GM10248 (cell line): ENCODE measurements at regions not wholly inside any gene's neighbourhood (a gene's known extent, or its start where the extent isn't known, plus 50 kb on each side); places are given as distances from the start of the nearest gene placed in this dataset.
"Not testable (repeated sequence)": the region's sequence is repeated elsewhere in the genome, so short reads cannot be mapped to it uniquely, and the experiment has no call there.

Experiments
- CTCF ChIA-PET: fragments of 300-600 bp; sonication (Branson Sonifier 250); formaldehyde crosslinking; extraction: SDS; loops from one replicate; lab custom pipeline; 2021; ENCODE audit warnings: antibody characterized with exemption; lab: Yijun Ruan, JAX
- POLR2A ChIA-PET: fragments of 350-650 bp; sonication (Branson Sonifier 250); formaldehyde crosslinking; extraction: SDS; loops from one replicate; lab custom pipeline; 2020; ENCODE audit warnings: antibody characterized with exemption; lab: Yijun Ruan, JAX
- DNase-seq: peaks from one replicate; pipeline ENCODE4 v3.0.0; 2012; ENCODE audit errors: extremely low spot score
- CTCF ChIP-seq: IDR thresholded peaks from 2 replicates; pipeline ENCODE4 v1.5.1; 2012; ENCODE audit warnings: mild to moderate bottlenecking, low read depth; ENCODE audit errors: extremely low read depth, missing control alignments, control extremely low read depth

GRCh38 chr3:96619475-96619874 lies 194.9 kb upstream of the EPHA6 start:
- ChIA-PET POLR2A (no interaction called here), CTCF (no interaction called here)
- DNase-seq = no peak
- TF ChIP-seq CTCF = no peak

DNA sequence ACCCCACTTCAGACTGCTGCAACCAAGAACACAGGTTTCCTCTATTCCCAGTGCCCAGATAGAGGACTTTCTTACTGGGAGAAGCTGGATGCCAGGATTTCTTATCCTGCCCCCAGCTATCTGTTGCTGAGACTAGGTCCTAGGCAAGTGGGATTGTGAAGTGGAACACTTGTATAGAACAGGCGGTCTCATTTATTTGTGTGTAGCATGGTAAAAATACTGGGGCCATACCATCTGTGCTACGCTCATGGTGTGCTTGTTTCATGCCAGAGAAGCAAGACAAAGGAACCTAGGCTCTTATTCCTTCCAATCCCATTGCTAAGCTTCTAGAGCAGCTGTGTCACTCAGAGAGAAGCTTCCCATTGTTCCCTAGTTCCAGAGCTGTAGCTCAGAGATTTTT lies 191.5 kb upstream of the EPHA6 start:
- no peak for DNase-seq
- ChIA-PET POLR2A (no interaction called here), CTCF (interaction anchor here (1.0 to 1.8 kb wide), 2 partner anchors 11 to 40 kb away, joined by 3 to 8 read pairs; no protein-coding TSS in a partner anchor)
- no peak for TF ChIP-seq CTCF

- CTCF ChIA-PET = no interaction called here
These were observed 183.3 kb upstream of the EPHA6 start for GRCh38 chr3:96631050-96631449.

DNA sequence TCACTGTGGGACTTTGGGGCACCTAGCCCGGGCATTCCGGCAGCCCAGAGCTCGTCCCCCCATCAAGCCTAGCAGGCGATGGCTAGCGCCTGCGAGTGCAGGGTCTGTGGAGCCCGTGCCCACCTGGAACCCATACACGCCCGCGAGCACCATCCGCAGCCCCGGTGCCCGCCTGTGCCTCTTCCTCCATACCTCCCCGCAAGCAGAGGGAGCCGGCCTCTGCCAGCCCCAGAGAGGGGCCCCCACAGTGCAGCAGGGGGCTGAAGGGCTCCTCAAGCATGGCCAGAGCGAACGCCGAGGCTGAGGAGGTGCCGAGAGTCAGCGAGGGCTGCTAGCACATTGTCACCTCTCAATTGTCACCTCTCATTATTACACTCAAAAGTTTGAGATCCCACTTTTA lies 167.8 kb upstream of the EPHA6 start:
- ChIA-PET POLR2A (no interaction called here), CTCF (interaction anchor here (1.2 kb wide), 1 partner anchor 33 kb away, joined by 3 read pairs; no protein-coding TSS in a partner anchor)
- no peak for DNase-seq
- no peak for TF ChIP-seq CTCF

More at GRCh38 chr3:96631050-96631449, 183.3 kb upstream of the EPHA6 start:
- TF ChIP-seq CTCF = no peak
- DNase-seq = no peak
- POLR2A ChIA-PET = no interaction called here

GRCh38 chr3:96657710-96658109 lies 156.7 kb upstream of the EPHA6 start:
- no peak for TF ChIP-seq CTCF
- ChIA-PET CTCF (interaction anchor here (0.9 kb wide), 1 partner anchor 65 kb away, joined by 3 read pairs; no protein-coding TSS in a partner anchor), POLR2A (no interaction called here)
- no peak for DNase-seq

DNA sequence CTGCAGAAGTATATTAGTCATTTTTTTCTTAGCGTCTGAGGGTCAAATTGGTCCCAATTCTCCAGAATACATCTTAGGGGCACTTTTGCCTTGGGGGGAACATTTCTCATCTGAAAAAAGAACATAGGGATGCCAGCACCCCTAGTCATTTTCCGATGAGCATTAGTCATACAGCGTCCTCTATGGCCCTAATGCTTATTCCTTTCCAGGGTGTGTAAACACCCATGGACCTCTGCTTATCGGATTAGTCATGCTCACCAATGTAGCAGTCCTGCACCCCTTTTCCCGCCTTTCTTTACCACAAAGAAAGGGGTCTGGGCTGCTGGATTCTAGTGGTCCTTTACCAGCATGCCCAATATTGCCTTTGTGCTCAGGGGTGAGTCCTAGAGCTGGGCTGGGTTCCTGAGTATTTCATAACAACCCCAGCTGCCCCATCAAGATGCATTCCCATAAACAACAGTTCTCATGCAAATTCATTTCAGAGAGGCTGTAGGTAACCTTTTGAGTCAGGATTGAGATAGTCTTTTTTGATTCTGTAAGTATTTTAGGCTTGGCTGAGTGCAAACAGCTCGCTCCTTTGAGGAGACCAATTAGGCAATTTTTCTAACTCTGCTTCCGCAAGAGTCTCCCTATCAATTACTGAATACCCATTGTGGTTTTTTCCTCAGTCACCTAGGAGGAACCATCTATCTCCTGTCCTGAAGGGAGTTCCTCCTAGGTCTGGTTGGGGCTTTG lies 142.4 kb upstream of the EPHA6 start:
- POLR2A ChIA-PET, DNase-seq, CTCF ChIA-PET: not testable (repeated sequence)

GRCh38 chr3:96677156-96677555 lies 137.2 kb upstream of the EPHA6 start:
- DNase-seq = no peak
- POLR2A ChIA-PET = no interaction called here
- CTCF ChIA-PET = no interaction called here
- no peak for TF ChIP-seq CTCF
